Aorta (tissue), 5 donors: ENCODE measurements at regions not wholly inside any gene's neighbourhood (a gene's known extent, or its start where the extent isn't known, plus 50 kb on each side); places are given as distances from the start of the nearest gene placed in this dataset.
"Not testable (repeated sequence)": the region's sequence is repeated elsewhere in the genome, so short reads cannot be mapped to it uniquely, and the experiment has no call there.

Experiments used
- ATAC-seq: fragments of 200-7000 bp; cut with Tn5 transposase; one replicate; pipeline ENCODE4 v1.9.1; 2022; ENCODE audit warnings: moderate library complexity; ENCODE audit not compliant: low FRiP score
- DNase-seq, 2 donors: peaks; one replicate each; pipeline ENCODE4 v3.0.0-alpha.2; 2020
- H3K27ac ChIP-seq, 2 donors: one replicate each; pipeline ENCODE4 v1.5.1; 2013; ENCODE audit warnings: low read length in 2 of 2, mild to moderate bottlenecking in 2 of 2, moderate library complexity in 2 of 2, control low read depth in 1 of 2, inconsistent platforms in 1 of 2, low read depth in 1 of 2
- H3K27me3 ChIP-seq, 2 donors: one replicate each; pipeline ENCODE4 v1.6.1; 2013; ENCODE audit warnings: control low read depth in 1 of 2, low read length in 1 of 2, mild to moderate bottlenecking in 1 of 2, moderate library complexity in 1 of 2; ENCODE audit not compliant: insufficient read depth in 2 of 2, control insufficient read depth in 1 of 2
- H3K36me3 ChIP-seq, 2 donors: one replicate each; pipeline ENCODE4 v1.6.1; 2013; ENCODE audit warnings: control low read depth in 1 of 2, low read length in 1 of 2, mild to moderate bottlenecking in 1 of 2; ENCODE audit not compliant: insufficient read depth in 2 of 2, control insufficient read depth in 1 of 2
- H3K4me1 ChIP-seq, 2 donors: one replicate each; pipeline ENCODE4 v1.6.1; 2013; ENCODE audit warnings: low read length in 2 of 2, control low read depth in 1 of 2, mild to moderate bottlenecking in 1 of 2, moderate library complexity in 1 of 2; ENCODE audit not compliant: insufficient read depth in 2 of 2, control insufficient read depth in 1 of 2
- H3K4me3 ChIP-seq, 2 donors: one replicate each; pipeline ENCODE4 v1.5.1; 2013; ENCODE audit warnings: low read length in 2 of 2, control low read depth in 1 of 2, mild to moderate bottlenecking in 1 of 2
- H3K9me3 ChIP-seq: one replicate; pipeline ENCODE4 v1.6.1; 2013; ENCODE audit warnings: mild to moderate bottlenecking, low read length; ENCODE audit not compliant: control insufficient read depth
- WGBS, 2 donors: extraction: QIAGEN DNeasy Blood & Tissue Kit; methylation state at CpG; one replicate each; pipeline ENCODE4 v1.1.7; 2013; 5-methylcytosine and 5-hydroxymethylcytosine counted together
- intact Hi-C, 2 donors: fragments of 100-400 bp; cut with DNase I; formaldehyde crosslinking; loops; one replicate each; pipeline versions ENCODE4 v1.14.2 to v1.15.0; 2022
- donor health status: healthy with polysubstance abuse.
- donor health status: Bipolar disorder and iron deficiency.
- donor health status: DM: no; HTN: no; CAD: no.
- donor health status: DM: no; HTN: no; CAD: no.
- donor health status: DM: yes; HTN: yes; CAD: no.

GRCh38 chr2:8329660-8330622 lies 351.9 kb upstream of the ID2 start:
- ATAC-seq (peak; percentile 31), DNase-seq (no peak)
- WGBS, 2 donors: 29 to 35% methylated on average over 17 of the region's 17 CpGs
- intact Hi-C loops: no loop called here
- H3K27ac ChIP-seq: no peak overlapping the region
- no peaks in the 10 kb centered on the region for H3K27me3 ChIP-seq
- H3K4me1 ChIP-seq: no peaks in the 10 kb centered on the region
- H3K4me3 ChIP-seq: no peak overlapping the region
- H3K36me3 ChIP-seq: no peaks in the 10 kb centered on the region
- H3K9me3 ChIP-seq: no peaks in the 10 kb centered on the region

GRCh38 chr2:8331068-8331467 lies 350.8 kb upstream of the ID2 start:
- WGBS, 2 donors: 73 to 97% methylated on average over 4 of the region's 4 CpGs
- ATAC-seq: no peak
- intact Hi-C loops: no loop called here

GRCh38 chr2:8332646-8333045 lies 349.2 kb upstream of the ID2 start:
- no peak overlapping the region for H3K27ac ChIP-seq
- H3K36me3 ChIP-seq: no peaks in the 10 kb centered on the region
- H3K9me3 ChIP-seq: no peaks in the 10 kb centered on the region
- no peaks in the 10 kb centered on the region for H3K4me1 ChIP-seq
- ATAC-seq (no peak), DNase-seq (no peak)
- intact Hi-C loops: no loop called here
- 92 to 95% methylated on average over 9 of the region's 9 CpGs for WGBS, 2 donors
- no peak overlapping the region for H3K4me3 ChIP-seq
- no peaks in the 10 kb centered on the region for H3K27me3 ChIP-seq

More at GRCh38 chr2:8331068-8331467, 350.8 kb upstream of the ID2 start:
- no peaks in the 10 kb centered on the region for H3K36me3 ChIP-seq
- no peak overlapping the region for H3K27ac ChIP-seq
- no peak for DNase-seq
- no peak overlapping the region for H3K4me3 ChIP-seq
- no peaks in the 10 kb centered on the region for H3K4me1 ChIP-seq
- no peaks in the 10 kb centered on the region for H3K9me3 ChIP-seq
- H3K27me3 ChIP-seq: no peaks in the 10 kb centered on the region

GRCh38 chr2:8333177-8333831 lies 348.6 kb upstream of the ID2 start:
- DNase-seq: no peak
- Histone ChIP-seq H3K4me3 (no peak overlapping the region), H3K4me1 (no peaks in the 10 kb centered on the region), H3K27me3 (no peaks in the 10 kb centered on the region), H3K27ac (no peak overlapping the region), H3K36me3 (no peaks in the 10 kb centered on the region), H3K9me3 (no peaks in the 10 kb centered on the region)
- no peak for ATAC-seq
- WGBS, 2 donors: 92 to 97% methylated on average over 13 of the region's 13 CpGs
- intact Hi-C loops: no loop called here

GRCh38 chr2:8333832-8334187 lies 348.0 kb upstream of the ID2 start:
- ATAC-seq, intact Hi-C loops, H3K27ac ChIP-seq, H3K4me3 ChIP-seq, DNase-seq, H3K4me1 ChIP-seq, H3K36me3 ChIP-seq, H3K9me3 ChIP-seq, H3K27me3 ChIP-seq: not testable (repeated sequence)
- WGBS, 2 donors: 89 to 96% methylated on average over 5 of the region's 5 CpGs

GRCh38 chr2:8334866-8335325 lies 347.0 kb upstream of the ID2 start:
- DNase-seq (no peak), ATAC-seq (no peak)
- WGBS, 2 donors: 84 to 92% methylated on average over 12 of the region's 12 CpGs
- Histone ChIP-seq H3K27me3 (no peaks in the 10 kb centered on the region), H3K36me3 (no peaks in the 10 kb centered on the region), H3K27ac (no peak overlapping the region), H3K4me3 (no peak overlapping the region), H3K9me3 (no peaks in the 10 kb centered on the region), H3K4me1 (no peaks in the 10 kb centered on the region)
- intact Hi-C loops: no loop called here

- DNase-seq (no peak), ATAC-seq (no peak)
- WGBS, 2 donors: 95 to 97% methylated on average over 8 of the region's 8 CpGs
- Histone ChIP-seq H3K4me3 (no peak overlapping the region), H3K36me3 (no peaks in the 10 kb centered on the region), H3K4me1 (no peaks in the 10 kb centered on the region), H3K27ac (no peak overlapping the region), H3K9me3 (no peaks in the 10 kb centered on the region), H3K27me3 (no peaks in the 10 kb centered on the region)
- intact Hi-C loops: no loop called here
Measured at GRCh38 chr2:8335801-8336200, 346.1 kb upstream of the ID2 start.

GRCh38 chr2:8337321-8337720 lies 344.5 kb upstream of the ID2 start:
- Histone ChIP-seq H3K27ac (no peak overlapping the region), H3K36me3 (no peaks in the 10 kb centered on the region), H3K9me3 (no peaks in the 10 kb centered on the region), H3K4me3 (no peak overlapping the region), H3K4me1 (no peaks in the 10 kb centered on the region), H3K27me3 (no peaks in the 10 kb centered on the region)
- ATAC-seq (no peak), DNase-seq (no peak)
- 94 to 97% methylated on average over 4 of the region's 4 CpGs for WGBS, 2 donors
- intact Hi-C loops: no loop called here

GRCh38 chr2:8342407-8342806 lies 339.4 kb upstream of the ID2 start:
- no peak for ATAC-seq
- Histone ChIP-seq H3K36me3 (no peaks in the 10 kb centered on the region), H3K4me1 (no peaks in the 10 kb centered on the region), H3K27ac (no peak overlapping the region), H3K27me3 (no peaks in the 10 kb centered on the region), H3K9me3 (no peaks in the 10 kb centered on the region), H3K4me3 (no peak overlapping the region)
- 46 to 49% methylated on average over 3 of the region's 3 CpGs for WGBS, 2 donors
- DNase-seq: no peak
- intact Hi-C loops: no loop called here
